Duodenal mucosa (tissue), 2 donors: ENCODE measurements at regions not wholly inside any gene's neighbourhood (a gene's known extent, or its start where the extent isn't known, plus 50 kb on each side); places are given as distances from the start of the nearest gene placed in this dataset.

ENCODE experiments used
- H3K27ac ChIP-seq: one replicate; pipeline ENCODE4 v1.7.0; 2013; ENCODE audit warnings: low read depth, low read length
- H3K27me3 ChIP-seq, 2 donors: one replicate each; pipeline ENCODE4 v1.7.0; 2013; ENCODE audit warnings: low read length in 2 of 2, control low read depth in 1 of 2; ENCODE audit not compliant: insufficient read depth in 2 of 2, control insufficient read depth in 1 of 2
- H3K36me3 ChIP-seq, 2 donors: one replicate each; pipeline ENCODE4 v1.7.0; 2013; ENCODE audit warnings: low read length in 2 of 2, control low read depth in 1 of 2; ENCODE audit not compliant: insufficient read depth in 2 of 2, control insufficient read depth in 1 of 2
- H3K4me1 ChIP-seq, 2 donors: one replicate each; pipeline ENCODE4 v1.7.0; 2013; ENCODE audit warnings: low read length in 2 of 2, control low read depth in 1 of 2; ENCODE audit not compliant: insufficient read depth in 2 of 2, control insufficient read depth in 1 of 2
- H3K4me3 ChIP-seq, 2 donors: one replicate each; pipeline ENCODE4 v1.7.0; 2013; ENCODE audit warnings: low read length in 2 of 2, low read depth in 1 of 2
- H3K9ac ChIP-seq, 2 donors: one replicate each; pipeline ENCODE4 v1.7.0; 2013; ENCODE audit warnings: low read length in 2 of 2, low read depth in 1 of 2
- H3K9me3 ChIP-seq, 2 donors: one replicate each; pipeline ENCODE4 v1.7.0; 2013; ENCODE audit warnings: low read length in 2 of 2, control low read depth in 1 of 2; ENCODE audit not compliant: control insufficient read depth in 1 of 2

DNA sequence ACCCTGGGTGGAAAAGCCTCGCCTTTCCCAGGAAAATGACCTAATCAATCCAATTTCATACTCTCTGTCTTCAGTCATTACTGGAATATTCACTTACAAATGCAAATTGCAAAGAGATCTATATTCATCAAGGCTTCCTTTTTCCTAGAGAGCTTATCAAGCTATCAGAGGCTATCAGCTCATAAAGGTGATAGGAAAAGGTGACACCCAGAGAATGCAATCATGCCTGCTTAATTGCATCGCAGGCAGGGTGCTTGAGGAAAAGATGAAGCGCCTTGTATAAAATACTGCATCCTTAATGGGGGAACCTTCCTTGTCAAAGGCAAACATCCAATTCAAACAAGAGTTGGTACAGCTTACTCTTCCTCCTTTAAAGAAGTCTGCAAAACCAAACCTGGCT, 59.7 kb downstream of the SHANK2 start:
- Histone ChIP-seq H3K4me1 (peaks cover 14 to 17% of the 10 kb centered on the region in 2 donors), H3K36me3 (peaks cover 0 to 5% of the 10 kb centered on the region in 2 donors), H3K9me3 (no peaks in the 10 kb centered on the region), H3K4me3 (no peak overlapping the region), H3K27ac (no peak overlapping the region), H3K27me3 (no peaks in the 10 kb centered on the region), H3K9ac (no peak overlapping the region)

DNA sequence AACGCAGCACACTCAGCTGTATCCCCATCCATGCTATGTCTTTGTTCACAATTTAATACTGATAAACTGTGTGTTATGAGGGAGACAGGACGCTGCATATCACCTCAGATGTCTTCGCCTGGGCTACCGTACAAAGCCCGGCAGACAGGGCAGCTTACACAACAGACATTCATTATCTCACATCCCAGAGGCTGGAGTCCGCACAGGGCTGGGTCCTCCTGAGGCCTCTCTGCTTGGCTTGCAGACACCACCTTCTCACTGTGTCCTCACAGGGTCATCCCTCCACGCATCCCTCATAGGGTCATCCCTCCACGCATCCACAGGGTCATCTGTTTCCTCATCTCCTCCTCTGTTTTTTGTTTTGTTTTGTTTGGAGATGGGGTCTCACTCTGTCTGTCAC, 61.2 kb downstream of the SHANK2 start:
- Histone ChIP-seq H3K4me1 (peaks cover 14 to 17% of the 10 kb centered on the region in 2 donors), H3K9ac (no peak overlapping the region), H3K9me3 (no peaks in the 10 kb centered on the region), H3K27me3 (no peaks in the 10 kb centered on the region), H3K4me3 (no peak overlapping the region), H3K27ac (no peak overlapping the region), H3K36me3 (peaks cover 0 to 5% of the 10 kb centered on the region in 2 donors)

DNA sequence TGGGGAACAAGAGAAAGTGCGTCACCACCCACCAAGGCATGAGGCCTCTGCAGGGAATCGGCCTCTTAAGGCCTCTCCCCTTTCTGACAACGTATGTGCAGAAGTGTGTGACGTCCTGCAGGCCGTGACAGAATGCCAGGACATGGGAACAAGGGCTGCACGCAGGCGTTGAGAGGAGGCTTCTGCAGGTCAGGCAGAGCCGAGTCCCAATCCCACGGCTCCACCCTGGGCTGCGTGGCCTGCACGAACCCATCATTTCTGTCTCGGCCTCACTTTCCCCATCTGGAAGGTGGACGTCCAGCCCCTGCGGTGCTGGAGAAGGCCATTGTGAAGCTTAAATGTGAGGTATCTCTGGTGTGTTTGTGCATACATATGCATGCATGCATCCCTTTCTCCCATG, 61.8 kb downstream of the SHANK2 start:
- Histone ChIP-seq H3K27me3 (no peaks in the 10 kb centered on the region), H3K4me1 (peaks cover 14 to 17% of the 10 kb centered on the region in 2 donors), H3K9me3 (no peaks in the 10 kb centered on the region), H3K36me3 (peaks cover 0 to 5% of the 10 kb centered on the region in 2 donors), H3K4me3 (no peak overlapping the region), H3K9ac (no peak overlapping the region), H3K27ac (no peak overlapping the region)

DNA sequence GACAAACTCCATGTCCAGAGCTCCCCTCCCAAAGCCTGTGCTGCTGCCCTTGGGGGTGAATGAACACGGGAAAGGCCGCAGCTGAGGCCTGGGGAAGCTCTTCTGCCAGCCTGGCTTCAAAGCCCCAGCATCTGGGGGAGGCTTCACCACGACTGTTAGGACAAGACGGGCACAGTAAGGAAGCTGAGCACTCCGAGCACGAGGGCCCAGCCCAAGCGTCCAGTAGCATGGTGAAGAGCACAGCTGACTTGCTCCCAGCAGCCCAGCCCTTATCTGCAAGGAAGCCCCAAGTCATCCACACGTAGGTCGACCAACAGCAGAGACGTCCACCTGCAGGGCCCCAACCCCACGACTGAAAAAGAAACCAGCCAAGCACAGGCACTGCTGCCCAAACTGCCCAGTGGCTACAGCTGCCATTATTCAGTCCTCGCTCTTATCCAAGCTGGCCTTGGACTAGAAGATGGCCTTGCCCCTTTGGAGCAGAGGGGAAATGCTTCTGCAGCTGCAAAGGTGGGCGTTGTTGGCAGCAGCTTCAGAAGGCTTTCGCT, 62.5 kb downstream of the SHANK2 start:
- Histone ChIP-seq H3K4me1 (peaks cover 13 to 17% of the 10 kb centered on the region in 2 donors), H3K27ac (no peak overlapping the region), H3K9me3 (no peaks in the 10 kb centered on the region), H3K4me3 (no peak overlapping the region), H3K36me3 (peaks cover 0 to 5% of the 10 kb centered on the region in 2 donors), H3K27me3 (no peaks in the 10 kb centered on the region), H3K9ac (no peak overlapping the region)

DNA sequence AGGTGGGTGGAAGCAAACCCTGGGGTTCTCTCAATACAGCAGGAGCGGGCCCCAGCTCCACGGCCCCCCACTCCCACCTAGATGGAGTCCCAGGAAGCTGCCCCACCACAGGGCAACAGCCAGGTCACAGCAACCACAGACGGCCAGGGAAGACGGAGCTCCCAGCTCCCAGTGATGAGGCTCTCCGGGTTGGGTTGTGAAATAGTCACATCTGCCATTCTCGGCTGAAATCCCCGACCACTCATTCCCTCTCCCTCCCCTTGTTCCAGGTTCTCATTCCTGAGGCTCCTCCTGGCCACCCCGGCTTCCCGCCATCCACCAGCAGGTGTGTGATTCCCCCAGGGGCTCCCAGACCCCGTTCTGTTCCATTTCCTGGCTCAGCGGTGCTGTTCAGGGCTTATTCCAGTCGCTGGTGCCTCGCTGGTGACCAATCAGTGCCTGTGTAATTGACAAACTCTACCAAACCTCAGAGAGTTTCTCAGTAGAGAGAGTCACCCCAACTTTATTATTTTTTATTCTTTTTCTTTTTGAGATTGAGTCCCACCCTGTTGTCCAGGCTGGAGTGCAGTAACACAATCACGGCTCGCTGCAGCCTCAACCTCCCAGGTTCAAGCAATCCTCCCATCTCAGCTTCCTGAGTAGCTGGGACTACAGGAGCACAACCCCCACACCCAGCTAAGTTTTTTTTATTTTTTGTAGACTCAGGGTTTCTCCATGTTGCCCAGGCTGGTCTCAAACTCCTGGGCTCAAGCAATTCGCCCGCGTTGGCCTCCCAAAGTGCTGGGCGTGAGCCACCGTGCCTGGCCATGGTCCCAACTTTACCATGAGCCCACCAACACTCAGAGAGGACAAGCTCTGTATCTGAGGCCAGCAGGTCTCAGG, 63.2 kb downstream of the SHANK2 start:
- Histone ChIP-seq H3K4me3 (no peak overlapping the region), H3K9ac (no peak overlapping the region), H3K27ac (no peak overlapping the region), H3K27me3 (no peaks in the 10 kb centered on the region), H3K9me3 (no peaks in the 10 kb centered on the region), H3K36me3 (peaks cover 0 to 5% of the 10 kb centered on the region in 2 donors), H3K4me1 (peaks cover 6 to 10% of the 10 kb centered on the region in 2 donors)

DNA sequence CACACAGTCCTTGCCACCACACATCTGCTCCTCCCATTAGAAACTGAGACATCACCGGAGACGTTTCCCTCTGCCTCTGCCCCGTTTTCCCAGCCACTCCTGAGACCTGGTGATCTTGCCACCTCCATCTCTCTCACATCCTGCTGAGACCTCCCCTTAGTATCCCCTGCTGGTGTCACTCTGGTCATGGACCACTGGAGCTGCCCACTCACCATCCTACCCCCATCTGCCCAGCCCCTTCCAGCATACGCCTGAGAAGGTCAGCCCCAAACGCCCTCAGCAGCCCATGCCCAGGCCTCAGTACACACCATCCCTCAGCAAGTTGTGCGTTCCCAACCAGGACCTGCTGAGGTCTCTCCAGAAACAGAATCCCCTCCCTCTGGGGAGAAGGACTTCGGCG, 64.3 kb downstream of the SHANK2 start:
- no peak overlapping the region for H3K9ac ChIP-seq
- no peaks in the 10 kb centered on the region for H3K27me3 ChIP-seq
- peaks cover 0 to 7% of the 10 kb centered on the region in 2 donors for H3K4me1 ChIP-seq
- no peak overlapping the region for H3K4me3 ChIP-seq
- H3K36me3 ChIP-seq, result peaks cover 0 to 5% of the 10 kb centered on the region in 2 donors
- H3K27ac ChIP-seq, result no peak overlapping the region
- no peaks in the 10 kb centered on the region for H3K9me3 ChIP-seq

DNA sequence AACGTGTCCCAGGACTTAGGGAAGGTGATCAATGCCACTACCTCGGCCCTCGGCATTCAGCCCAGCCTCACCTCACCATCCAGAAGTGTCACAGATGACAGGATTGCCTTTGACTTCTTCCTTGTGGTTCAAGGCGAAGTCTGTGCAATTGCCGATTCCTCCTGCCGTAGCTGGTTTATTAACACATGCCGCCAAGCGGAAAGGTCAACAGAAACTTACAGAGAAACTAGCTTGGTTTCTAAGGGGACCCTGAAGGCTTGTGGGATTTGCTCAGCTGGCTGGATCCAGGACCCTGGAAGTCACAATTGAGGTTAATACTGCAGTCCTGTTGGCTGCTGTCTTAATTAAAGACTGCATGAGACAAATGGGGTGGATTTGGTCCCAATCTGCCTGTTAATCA, 65.6 kb downstream of the SHANK2 start:
- Histone ChIP-seq H3K9ac (no peak overlapping the region), H3K4me3 (no peak overlapping the region), H3K36me3 (peaks cover 0 to 5% of the 10 kb centered on the region in 2 donors), H3K9me3 (no peaks in the 10 kb centered on the region), H3K27ac (no peak overlapping the region), H3K27me3 (no peaks in the 10 kb centered on the region), H3K4me1 (no peaks in the 10 kb centered on the region)

DNA sequence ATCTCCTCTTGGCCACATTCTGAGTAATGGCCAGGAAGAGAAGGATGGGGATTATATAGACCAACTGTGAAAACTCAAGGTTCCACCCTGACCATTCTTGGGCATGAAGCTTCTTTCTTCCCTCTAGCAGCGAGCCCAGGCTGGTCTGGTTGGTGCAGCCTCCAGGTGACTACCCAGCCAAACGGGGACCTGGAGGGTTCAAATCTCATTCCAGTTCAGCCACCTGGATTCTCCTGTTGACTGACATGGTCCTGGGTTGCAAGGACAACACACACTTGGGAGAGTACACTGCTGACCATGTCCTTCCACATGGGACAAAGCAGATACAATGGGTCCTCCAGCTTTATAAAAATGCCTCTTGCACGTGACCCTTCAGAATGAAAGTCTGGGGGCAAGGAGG, 67.0 kb downstream of the SHANK2 start:
- no peak overlapping the region for H3K4me3 ChIP-seq
- H3K9ac ChIP-seq, result no peak overlapping the region
- H3K27ac ChIP-seq, result no peak overlapping the region
- H3K4me1 ChIP-seq, result peaks cover 0 to 4% of the 10 kb centered on the region in 2 donors
- H3K27me3 ChIP-seq, result no peaks in the 10 kb centered on the region
- H3K36me3 ChIP-seq, result peaks cover 0 to under 1% of the 10 kb centered on the region in 2 donors
- no peaks in the 10 kb centered on the region for H3K9me3 ChIP-seq

DNA sequence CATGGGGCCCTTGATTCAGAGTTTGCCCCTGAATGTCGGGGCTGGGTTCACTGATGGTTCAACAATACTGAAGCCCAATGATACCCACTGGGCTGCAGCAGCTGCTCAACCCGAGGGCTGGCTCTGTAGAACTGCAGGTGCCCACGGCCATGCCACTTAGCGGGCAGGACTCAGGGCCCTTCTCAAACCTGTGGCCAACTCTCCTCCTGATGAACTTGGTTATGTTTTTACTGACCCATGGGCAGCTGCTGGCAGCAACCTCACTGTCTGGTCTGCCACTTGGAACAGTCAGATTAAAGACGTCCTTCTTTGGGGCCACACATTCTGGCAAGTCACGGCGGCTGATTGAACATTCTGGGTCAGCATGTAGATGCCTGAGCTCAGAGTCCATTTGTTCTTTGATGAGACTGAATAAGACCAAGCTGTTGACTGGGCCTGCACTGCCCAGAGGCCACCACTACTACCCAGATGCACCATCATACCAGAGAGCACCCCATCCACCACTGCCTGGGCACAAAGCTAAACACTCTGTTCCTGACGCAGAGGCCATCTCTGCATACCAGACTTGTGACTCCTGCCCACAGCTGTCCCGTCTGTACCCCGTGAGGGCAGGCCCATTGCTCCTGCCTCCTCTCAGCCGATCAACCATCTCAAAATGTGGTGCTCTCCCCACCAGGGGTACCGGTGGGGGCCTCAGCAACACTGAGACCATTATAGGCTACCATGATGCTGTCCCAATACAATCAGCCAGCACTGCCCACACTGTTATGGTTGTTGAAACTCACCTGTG, 67.8 kb downstream of the SHANK2 start:
- Histone ChIP-seq H3K4me1 (peaks cover 1 to 11% of the 10 kb centered on the region in 2 donors), H3K27ac (no peak overlapping the region), H3K27me3 (no peaks in the 10 kb centered on the region), H3K4me3 (no peak overlapping the region), H3K9me3 (no peaks in the 10 kb centered on the region), H3K9ac (no peak overlapping the region), H3K36me3 (no peaks in the 10 kb centered on the region)

DNA sequence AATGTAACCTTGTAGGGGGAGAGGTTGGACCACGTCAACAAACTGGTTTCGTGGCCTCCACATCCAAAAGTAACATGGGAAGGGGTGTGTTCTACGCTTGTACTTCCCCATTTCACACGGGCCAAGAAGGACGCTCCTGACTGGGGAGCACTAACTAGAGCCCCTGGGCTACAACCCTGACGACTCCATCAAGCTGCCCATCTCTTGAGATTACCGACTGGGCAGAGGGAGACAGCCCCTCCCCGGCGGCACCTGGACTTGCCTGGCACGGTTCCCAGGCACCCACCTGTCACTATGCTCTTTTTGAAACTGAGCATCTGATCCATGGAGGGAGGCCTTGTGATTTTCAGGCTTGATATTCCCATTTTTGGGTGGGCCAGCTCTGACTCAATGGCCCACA, 68.5 kb downstream of the SHANK2 start:
- no peaks in the 10 kb centered on the region for H3K9me3 ChIP-seq
- H3K9ac ChIP-seq, result no peak overlapping the region
- no peak overlapping the region for H3K27ac ChIP-seq
- H3K4me3 ChIP-seq, result no peak overlapping the region
- peaks cover 5 to 18% of the 10 kb centered on the region in 2 donors for H3K4me1 ChIP-seq
- H3K36me3 ChIP-seq, result no peaks in the 10 kb centered on the region
- no peaks in the 10 kb centered on the region for H3K27me3 ChIP-seq
